AG04450 (cell line): ENCODE measurements at regions not wholly inside any gene's neighbourhood (a gene's known extent, or its start where the extent isn't known, plus 50 kb on each side); places are given as distances from the start of the nearest gene placed in this dataset.
"Not testable (repeated sequence)": the region's sequence is repeated elsewhere in the genome, so short reads cannot be mapped to it uniquely, and the experiment has no call there.

Experiments used
- CTCF ChIA-PET: fragments of 300-600, 350-600 bp; formaldehyde crosslinking; extraction: SDS; loops from one replicate; lab custom pipeline; 2022; ENCODE audit warnings: antibody characterized with exemption, inconsistent platforms; lab: Charles Lee
- POLR2A ChIA-PET: fragments of 350-600 bp; formaldehyde crosslinking; extraction: SDS; loops from one replicate; lab custom pipeline; 2021; ENCODE audit warnings: antibody characterized with exemption, inconsistent platforms; lab: Yijun Ruan, JAX
- DNase-seq: peaks from one replicate; pipeline ENCODE4 v3.0.0-alpha.2; 2011; ENCODE audit warnings: low read depth, low spot score
- H3K27ac ChIP-seq: one replicate; pipeline ENCODE4 v1.5.1; 2012; ENCODE audit warnings: low read depth, low read length, control low read depth
- H3K27me3 ChIP-seq: one replicate; pipeline ENCODE4 v1.6.0; 2012; ENCODE audit warnings: low read length; ENCODE audit not compliant: control insufficient read depth, insufficient read depth
- H3K4me3 ChIP-seq: 2 replicates; pipeline ENCODE4 v1.5.1; 2011; ENCODE audit warnings: mild to moderate bottlenecking, low read depth, low read length, control low read depth
- H3K9me3 ChIP-seq: 2 replicates; pipeline ENCODE4 v1.5.1; 2012; ENCODE audit warnings: low read length; ENCODE audit not compliant: control insufficient read depth, insufficient read depth
- TF ChIP-seq, protein P1 (sequence below): IDR thresholded peaks from 2 replicates; pipeline ENCODE4 v1.5.1; 2011; ENCODE audit warnings: low read depth, low read length, control low read depth, inconsistent platforms

DNA sequence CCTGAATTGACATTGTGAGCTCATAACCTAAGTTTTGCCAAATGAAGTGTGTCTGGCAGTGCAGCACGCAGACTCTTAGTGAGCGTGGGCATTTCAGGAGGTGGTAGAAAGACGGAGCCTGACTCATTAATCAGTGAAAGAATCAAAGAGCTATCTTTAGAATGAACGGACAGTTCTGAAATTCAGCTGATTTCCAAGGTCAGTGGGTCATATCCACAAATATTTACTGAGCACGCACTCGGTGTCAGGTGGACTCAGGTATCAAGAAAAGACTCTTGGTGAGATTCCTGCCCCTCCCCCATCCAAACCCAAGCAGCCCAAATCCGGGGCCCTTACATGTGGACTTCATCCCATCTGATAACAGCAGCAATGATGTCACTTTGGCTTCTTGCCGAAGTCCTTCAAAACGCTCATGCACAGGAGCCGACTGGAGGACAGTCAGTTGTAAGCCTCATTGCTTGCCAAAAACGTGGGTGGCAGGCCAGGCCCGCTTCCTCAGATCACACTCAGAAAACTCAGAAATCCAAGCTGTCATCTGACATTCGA is 185.8 kb downstream of the HS3ST3A1 start:
- TF ChIP-seq, protein P1, sequence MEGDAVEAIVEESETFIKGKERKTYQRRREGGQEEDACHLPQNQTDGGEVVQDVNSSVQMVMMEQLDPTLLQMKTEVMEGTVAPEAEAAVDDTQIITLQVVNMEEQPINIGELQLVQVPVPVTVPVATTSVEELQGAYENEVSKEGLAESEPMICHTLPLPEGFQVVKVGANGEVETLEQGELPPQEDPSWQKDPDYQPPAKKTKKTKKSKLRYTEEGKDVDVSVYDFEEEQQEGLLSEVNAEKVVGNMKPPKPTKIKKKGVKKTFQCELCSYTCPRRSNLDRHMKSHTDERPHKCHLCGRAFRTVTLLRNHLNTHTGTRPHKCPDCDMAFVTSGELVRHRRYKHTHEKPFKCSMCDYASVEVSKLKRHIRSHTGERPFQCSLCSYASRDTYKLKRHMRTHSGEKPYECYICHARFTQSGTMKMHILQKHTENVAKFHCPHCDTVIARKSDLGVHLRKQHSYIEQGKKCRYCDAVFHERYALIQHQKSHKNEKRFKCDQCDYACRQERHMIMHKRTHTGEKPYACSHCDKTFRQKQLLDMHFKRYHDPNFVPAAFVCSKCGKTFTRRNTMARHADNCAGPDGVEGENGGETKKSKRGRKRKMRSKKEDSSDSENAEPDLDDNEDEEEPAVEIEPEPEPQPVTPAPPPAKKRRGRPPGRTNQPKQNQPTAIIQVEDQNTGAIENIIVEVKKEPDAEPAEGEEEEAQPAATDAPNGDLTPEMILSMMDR = no peak
- Histone ChIP-seq H3K27me3 (no peaks in the 10 kb centered on the region), H3K4me3 (no peak overlapping the region; the same call in 1 of the 2 replicates), H3K9me3 (no peaks in the 10 kb centered on the region), H3K27ac (no peak overlapping the region)
- DNase-seq = peak; percentile 39
- POLR2A ChIA-PET = no interaction called here
- CTCF ChIA-PET = no interaction called here

DNA sequence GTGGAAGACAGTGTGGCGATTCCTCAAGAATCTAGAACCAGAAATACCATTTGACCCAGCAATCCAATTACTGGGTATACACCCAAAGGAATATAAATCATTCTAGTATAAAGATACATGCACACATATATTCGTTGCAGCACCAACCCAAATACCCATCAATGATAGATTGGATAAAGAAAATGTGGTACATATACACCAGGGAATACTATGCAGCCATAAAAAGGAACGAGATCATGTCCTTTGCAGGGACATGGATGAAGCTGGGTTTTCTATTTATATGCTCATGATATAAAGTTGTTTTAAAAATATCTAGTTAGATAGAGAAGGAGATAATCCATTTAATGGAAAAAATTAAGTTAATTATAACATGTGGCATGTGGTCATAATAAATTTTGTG is 186.5 kb downstream of the HS3ST3A1 start:
- POLR2A ChIA-PET, H3K27me3 ChIP-seq, H3K4me3 ChIP-seq, DNase-seq, CTCF ChIA-PET, H3K9me3 ChIP-seq, H3K27ac ChIP-seq: not testable (repeated sequence)

DNA sequence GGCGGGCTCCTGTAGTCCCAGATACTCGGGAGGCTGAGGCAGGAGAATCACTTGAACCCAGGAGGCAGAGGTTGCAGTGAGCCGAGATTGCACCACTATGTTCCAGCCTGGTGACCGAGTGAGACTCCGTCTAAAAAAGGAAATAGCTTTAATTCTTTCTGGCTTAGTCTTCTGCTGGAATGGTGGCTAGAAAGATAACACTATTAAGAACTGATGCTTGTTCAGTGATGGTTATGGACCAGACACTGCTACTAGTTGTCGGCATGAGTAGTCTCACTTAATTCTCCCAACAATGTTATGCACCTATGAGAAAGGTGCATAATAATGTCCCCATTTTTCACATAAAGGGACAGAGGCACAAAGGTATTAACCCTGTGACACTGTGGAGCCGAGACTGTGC is 188.7 kb downstream of the HS3ST3A1 start:
- ChIA-PET CTCF (no interaction called here), POLR2A (no interaction called here)
- H3K4me3 ChIP-seq = no peak overlapping the region
- no peaks in the 10 kb centered on the region for H3K27me3 ChIP-seq
- no peak for DNase-seq
- H3K9me3 ChIP-seq = no peaks in the 10 kb centered on the region
- no peak overlapping the region for H3K27ac ChIP-seq
- TF ChIP-seq, protein P1 = no peak

DNA sequence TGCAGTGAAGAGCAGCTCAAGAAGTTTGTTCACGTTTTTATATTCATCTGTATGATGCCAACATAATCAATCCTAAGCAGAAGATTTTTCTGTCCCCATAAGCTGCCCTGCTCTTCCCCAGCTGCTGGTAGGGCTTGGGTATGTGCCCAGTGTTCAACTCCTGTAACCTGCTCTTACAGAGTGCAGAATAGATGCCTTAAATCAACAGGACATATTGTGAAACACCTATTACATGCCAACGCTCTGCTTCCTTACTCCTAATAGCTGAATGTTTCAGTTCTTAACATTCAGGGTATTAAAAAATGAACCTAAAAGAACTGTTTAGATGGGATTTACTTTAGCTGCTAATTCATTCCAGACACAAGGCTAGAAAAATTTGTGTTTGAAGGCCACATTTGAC is 190.9 kb downstream of the HS3ST3A1 start:
- no peak overlapping the region for H3K4me3 ChIP-seq
- POLR2A ChIA-PET = interaction anchor here (0.5 kb wide), 2 partner anchors 28 to 1038 kb away, joined by 3 to 8 read pairs; no protein-coding TSS in a partner anchor
- H3K27ac ChIP-seq = no peak overlapping the region
- H3K27me3 ChIP-seq = no peaks in the 10 kb centered on the region
- CTCF ChIA-PET = no interaction called here
- TF ChIP-seq, protein P1 = no peak
- no peak for DNase-seq
- H3K9me3 ChIP-seq = no peaks in the 10 kb centered on the region

DNA sequence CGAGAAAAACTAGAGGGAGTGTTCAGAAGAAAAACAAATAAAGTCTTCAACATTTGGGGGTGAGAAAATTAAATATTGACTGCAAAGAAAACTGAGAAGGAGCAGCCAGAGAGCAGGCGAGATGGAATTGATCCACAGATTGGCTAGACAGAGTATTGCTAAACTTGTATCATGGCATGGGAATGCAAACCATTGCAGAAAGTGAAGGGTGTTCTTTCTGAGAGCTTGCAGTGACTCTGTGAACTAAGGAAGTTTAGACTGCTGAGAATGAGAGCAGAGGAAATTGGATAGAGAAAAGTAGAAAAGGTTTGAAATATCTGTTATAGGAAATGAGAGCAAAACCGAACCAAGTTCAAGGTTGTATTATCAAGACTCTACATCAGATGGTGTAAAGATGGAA is 191.5 kb downstream of the HS3ST3A1 start:
- no peaks in the 10 kb centered on the region for H3K9me3 ChIP-seq
- no peaks in the 10 kb centered on the region for H3K27me3 ChIP-seq
- TF ChIP-seq, protein P1 = no peak
- no peak overlapping the region for H3K27ac ChIP-seq
- ChIA-PET CTCF (no interaction called here), POLR2A (no interaction called here)
- H3K4me3 ChIP-seq = no peak overlapping the region
- no peak for DNase-seq

DNA sequence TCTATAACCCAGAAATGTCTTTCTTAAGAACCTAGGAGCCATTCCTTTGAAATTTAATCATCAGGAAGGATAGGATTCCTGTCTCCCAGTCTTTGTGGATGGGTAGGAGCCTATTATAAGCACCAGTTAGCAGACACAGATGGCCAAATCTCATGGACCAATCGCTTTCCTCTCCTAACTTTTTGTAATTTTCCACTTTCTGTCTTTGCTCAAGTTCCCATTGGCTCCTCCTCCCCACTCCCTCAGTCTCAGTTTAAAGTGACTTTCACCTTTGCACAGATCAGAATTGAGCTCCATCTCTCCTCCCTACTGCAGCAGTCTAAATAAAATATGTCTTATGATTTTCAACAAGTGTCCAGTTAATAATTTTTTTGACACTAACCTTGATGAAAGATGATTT is 192.3 kb downstream of the HS3ST3A1 start:
- H3K4me3 ChIP-seq = no peak overlapping the region
- no peak overlapping the region for H3K27ac ChIP-seq
- DNase-seq = no peak
- ChIA-PET POLR2A (no interaction called here), CTCF (interaction anchor here (0.5 kb wide), 1 partner anchor 170 kb away, joined by 8 read pairs; no protein-coding TSS in a partner anchor)
- H3K27me3 ChIP-seq = no peaks in the 10 kb centered on the region
- no peaks in the 10 kb centered on the region for H3K9me3 ChIP-seq
- TF ChIP-seq, protein P1 = no peak
